Loucy (cell line): ENCODE measurements at regions not wholly inside any gene's neighbourhood (a gene's known extent, or its start where the extent isn't known, plus 50 kb on each side); places are given as distances from the start of the nearest gene placed in this dataset.

Experiments used
- H2AFZ ChIP-seq: fragments of 200-600 bp; sonication (generic); 2 replicates; pipeline ENCODE4 v1.6.0; 2016; ENCODE audit warnings: antibody characterized with exemption, mild to moderate bottlenecking, low read length, moderate library complexity
- H3F3A ChIP-seq: fragments of 200-600 bp; 2 replicates; pipeline ENCODE4 v1.6.0; 2016; ENCODE audit warnings: antibody characterized with exemption, low read depth, mild to moderate bottlenecking
- H3K27me3 ChIP-seq: fragments of 200-600 bp; sonication (generic); 2 replicates; pipeline ENCODE4 v1.6.1; 2014; ENCODE audit warnings: low read length, mild to moderate bottlenecking; ENCODE audit not compliant: insufficient read depth, poor library complexity, severe bottlenecking
- H3K36me3 ChIP-seq: fragments of 200-600 bp; sonication (generic); 2 replicates; pipeline ENCODE4 v1.6.1; 2016; ENCODE audit warnings: low read length; ENCODE audit not compliant: insufficient read depth
- H3K4me1 ChIP-seq: fragments of 200-600 bp; sonication (generic); 2 replicates; pipeline ENCODE4 v1.5.1; 2014; ENCODE audit warnings: low read length, mild to moderate bottlenecking; ENCODE audit not compliant: insufficient read depth, poor library complexity, severe bottlenecking
- H3K4me2 ChIP-seq: fragments of 200-600 bp; sonication (generic); 2 replicates; pipeline ENCODE4 v1.6.0; 2014; ENCODE audit warnings: antibody characterized with exemption, low read length, low read depth, mild to moderate bottlenecking; ENCODE audit not compliant: poor library complexity, severe bottlenecking
- H3K4me3 ChIP-seq: fragments of 200-600 bp; sonication (generic); 2 replicates; pipeline ENCODE4 v1.5.1; 2014; ENCODE audit warnings: low read length, mild to moderate bottlenecking, mixed read lengths; ENCODE audit not compliant: poor library complexity, severe bottlenecking
- H3K79me2 ChIP-seq: fragments of 200-600 bp; sonication (generic); 2 replicates; pipeline ENCODE4 v1.6.1; 2014; ENCODE audit warnings: low read length; ENCODE audit not compliant: insufficient read depth
- H3K9ac ChIP-seq: fragments of 200-600 bp; sonication (generic); 2 replicates; pipeline ENCODE4 v1.6.0; 2014; ENCODE audit warnings: mild to moderate bottlenecking, low read depth, low read length, moderate library complexity; ENCODE audit not compliant: poor library complexity, severe bottlenecking
- H3K9me2 ChIP-seq: fragments of 200-600 bp; sonication (generic); replicated peaks from 2 replicates; pipeline ENCODE4 v1.6.1; 2016; ENCODE audit warnings: low read depth, low read length, mixed read lengths
- H3K9me3 ChIP-seq: fragments of 200-600 bp; sonication (generic); 2 replicates; pipeline ENCODE4 v1.6.1; 2014; ENCODE audit warnings: mild to moderate bottlenecking, antibody characterized with exemption, low read length, low read depth; ENCODE audit not compliant: insufficient read depth
- H4K20me1 ChIP-seq: fragments of 200-600 bp; sonication (generic); 2 replicates; pipeline ENCODE4 v1.6.0; 2014; ENCODE audit warnings: antibody characterized with exemption, low read length, mild to moderate bottlenecking; ENCODE audit not compliant: insufficient read depth, poor library complexity, severe bottlenecking
- EZH2phosphoT487 ChIP-seq: fragments of 200-600 bp; IDR thresholded peaks from 2 replicates; pipeline ENCODE4 v1.6.1; 2018; ENCODE audit warnings: antibody characterized with exemption, mild to moderate bottlenecking, moderate library complexity, borderline replicate concordance
- TF ChIP-seq, protein P1 (sequence below): fragments of 200-600 bp; sonication (generic); conservative IDR thresholded peaks from 2 replicates; pipeline ENCODE4 v1.5.1; 2014; ENCODE audit warnings: mild to moderate bottlenecking, antibody characterized with exemption, low read length

DNA sequence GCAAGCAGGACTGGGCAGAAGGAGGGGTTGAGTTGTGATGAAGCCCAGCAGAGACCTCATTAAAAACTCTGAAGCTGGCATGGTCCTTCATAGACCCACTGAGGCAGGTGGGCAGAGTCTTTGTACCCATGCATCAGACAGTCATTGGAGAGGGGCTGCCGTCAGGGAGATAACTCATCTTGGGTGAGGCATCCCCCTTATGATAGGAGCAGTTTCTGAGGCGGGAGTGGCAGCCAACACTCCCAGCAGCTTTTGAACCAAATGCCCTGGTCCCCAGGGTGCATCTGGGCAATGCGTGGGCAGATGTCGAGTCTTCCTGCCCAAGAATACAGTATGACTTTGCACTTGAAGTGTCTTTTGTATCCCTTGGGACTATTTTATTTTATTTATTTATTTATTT lies 68.1 kb downstream of the HTR5A start:
- no peak overlapping the region for H2AFZ ChIP-seq
- H3K27me3 ChIP-seq = no peaks in the 10 kb centered on the region
- no peaks in the 10 kb centered on the region for H3K9me2 ChIP-seq
- TF ChIP-seq, protein P1, sequence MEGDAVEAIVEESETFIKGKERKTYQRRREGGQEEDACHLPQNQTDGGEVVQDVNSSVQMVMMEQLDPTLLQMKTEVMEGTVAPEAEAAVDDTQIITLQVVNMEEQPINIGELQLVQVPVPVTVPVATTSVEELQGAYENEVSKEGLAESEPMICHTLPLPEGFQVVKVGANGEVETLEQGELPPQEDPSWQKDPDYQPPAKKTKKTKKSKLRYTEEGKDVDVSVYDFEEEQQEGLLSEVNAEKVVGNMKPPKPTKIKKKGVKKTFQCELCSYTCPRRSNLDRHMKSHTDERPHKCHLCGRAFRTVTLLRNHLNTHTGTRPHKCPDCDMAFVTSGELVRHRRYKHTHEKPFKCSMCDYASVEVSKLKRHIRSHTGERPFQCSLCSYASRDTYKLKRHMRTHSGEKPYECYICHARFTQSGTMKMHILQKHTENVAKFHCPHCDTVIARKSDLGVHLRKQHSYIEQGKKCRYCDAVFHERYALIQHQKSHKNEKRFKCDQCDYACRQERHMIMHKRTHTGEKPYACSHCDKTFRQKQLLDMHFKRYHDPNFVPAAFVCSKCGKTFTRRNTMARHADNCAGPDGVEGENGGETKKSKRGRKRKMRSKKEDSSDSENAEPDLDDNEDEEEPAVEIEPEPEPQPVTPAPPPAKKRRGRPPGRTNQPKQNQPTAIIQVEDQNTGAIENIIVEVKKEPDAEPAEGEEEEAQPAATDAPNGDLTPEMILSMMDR = no peak
- no peak for TF ChIP-seq EZH2phosphoT487
- H3K4me2 ChIP-seq = no peak overlapping the region
- no peaks in the 10 kb centered on the region for H3K79me2 ChIP-seq
- no peak overlapping the region for H3K9ac ChIP-seq
- no peaks in the 10 kb centered on the region for H3K9me3 ChIP-seq
- H3K36me3 ChIP-seq = no peaks in the 10 kb centered on the region
- no peaks in the 10 kb centered on the region for H3F3A ChIP-seq
- H3K4me3 ChIP-seq = no peak overlapping the region
- H4K20me1 ChIP-seq = no peaks in the 10 kb centered on the region
- H3K4me1 ChIP-seq = no peaks in the 10 kb centered on the region

DNA sequence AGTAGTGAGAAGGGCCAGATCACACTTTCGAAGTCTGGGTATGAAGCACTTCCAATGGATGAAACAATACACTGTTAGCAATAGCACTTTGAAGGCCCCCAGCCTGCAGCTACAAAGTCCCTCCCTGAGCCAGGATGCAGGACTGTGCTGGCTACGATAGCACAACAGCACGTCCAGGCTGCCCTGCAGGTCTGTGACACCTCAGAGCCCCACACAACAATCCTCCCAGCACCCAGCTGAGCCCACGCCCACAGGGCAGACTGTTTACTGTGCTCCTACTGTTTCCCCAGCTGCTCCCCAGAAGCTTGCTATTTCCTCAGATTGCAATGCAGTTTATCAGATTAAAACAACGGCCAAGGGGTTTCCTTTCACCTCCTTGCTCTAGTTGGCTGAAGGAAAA lies 71.4 kb downstream of the HTR5A start:
- Histone ChIP-seq H3K4me2 (no peak overlapping the region), H3K27me3 (no peaks in the 10 kb centered on the region), H3K9ac (no peak overlapping the region), H3K4me1 (no peaks in the 10 kb centered on the region), H4K20me1 (no peaks in the 10 kb centered on the region), H2AFZ (no peak overlapping the region), H3K36me3 (no peaks in the 10 kb centered on the region), H3K4me3 (no peak overlapping the region), H3K79me2 (no peaks in the 10 kb centered on the region), H3F3A (no peaks in the 10 kb centered on the region), H3K9me3 (no peaks in the 10 kb centered on the region), H3K9me2 (no peaks in the 10 kb centered on the region)
- TF ChIP-seq, protein P1 = no peak
- TF ChIP-seq EZH2phosphoT487 = no peak

DNA sequence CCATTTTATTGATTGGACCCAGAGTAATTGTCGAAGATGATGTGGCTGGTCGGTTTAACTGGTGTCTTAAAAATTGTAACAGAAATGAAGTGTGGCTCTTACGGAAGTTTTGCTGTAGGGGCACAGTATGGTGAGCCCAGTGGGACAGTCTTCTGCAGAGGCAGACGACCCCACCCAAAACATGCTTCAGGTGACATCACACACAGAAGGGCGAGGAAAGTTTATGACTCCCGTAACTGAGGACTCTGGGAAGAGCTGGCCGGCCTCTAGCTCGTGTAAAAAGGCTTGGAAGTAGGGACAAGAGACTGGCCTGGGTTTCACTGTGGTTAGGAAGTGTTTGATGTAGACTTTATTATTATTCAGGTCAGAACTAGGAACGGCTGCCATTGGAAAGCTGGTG lies 73.3 kb downstream of the HTR5A start:
- Histone ChIP-seq H2AFZ (no peak overlapping the region), H3K36me3 (no peaks in the 10 kb centered on the region), H3K9me3 (no peaks in the 10 kb centered on the region), H3K79me2 (no peaks in the 10 kb centered on the region), H3K4me2 (no peak overlapping the region), H3F3A (no peaks in the 10 kb centered on the region), H3K27me3 (no peaks in the 10 kb centered on the region), H3K9me2 (no peaks in the 10 kb centered on the region), H3K4me3 (no peak overlapping the region), H3K9ac (no peak overlapping the region), H4K20me1 (no peaks in the 10 kb centered on the region), H3K4me1 (no peaks in the 10 kb centered on the region)
- TF ChIP-seq, protein P1 = no peak
- TF ChIP-seq EZH2phosphoT487 = no peak
